GM21723 (cell line): ENCODE measurements at regions not wholly inside any gene's neighbourhood (a gene's known extent, or its start where the extent isn't known, plus 50 kb on each side); places are given as distances from the start of the nearest gene placed in this dataset.

Experiments used
- ATAC-seq: cut with Tn5 transposase; IDR thresholded peaks from one replicate; pipeline ENCODE4 v1.9.1; 2021; ENCODE audit warnings: mild to moderate bottlenecking, moderate library complexity; ENCODE audit not compliant: unreplicated experiment

DNA sequence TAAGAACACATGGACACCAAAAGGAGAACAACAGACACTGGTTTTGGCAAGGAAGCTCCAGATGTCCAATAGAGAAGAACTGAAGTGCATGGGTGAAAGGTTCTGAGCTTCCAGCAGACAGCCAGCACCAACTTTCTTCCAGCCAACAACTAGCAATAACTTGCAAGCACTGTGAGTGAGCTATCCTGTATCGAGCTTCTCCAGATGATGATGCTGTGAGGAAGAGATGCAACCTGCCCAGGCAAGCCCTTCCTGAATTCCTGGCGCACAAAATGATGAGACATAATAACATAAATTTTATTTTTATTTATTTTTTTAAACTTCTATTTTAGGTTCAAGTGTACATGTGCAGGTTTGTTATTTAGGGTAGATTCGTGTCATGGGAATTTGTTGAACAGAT lies 692.1 kb downstream of the DNAJB9 start:
- no peak for ATAC-seq

- ATAC-seq: no peak
These were observed 696.9 kb downstream of the DNAJB9 start for GRCh38 chr7:109266610-109267009.

GRCh38 chr7:109276348-109276747 lies 706.7 kb downstream of the DNAJB9 start:
- ATAC-seq: no peak

DNA sequence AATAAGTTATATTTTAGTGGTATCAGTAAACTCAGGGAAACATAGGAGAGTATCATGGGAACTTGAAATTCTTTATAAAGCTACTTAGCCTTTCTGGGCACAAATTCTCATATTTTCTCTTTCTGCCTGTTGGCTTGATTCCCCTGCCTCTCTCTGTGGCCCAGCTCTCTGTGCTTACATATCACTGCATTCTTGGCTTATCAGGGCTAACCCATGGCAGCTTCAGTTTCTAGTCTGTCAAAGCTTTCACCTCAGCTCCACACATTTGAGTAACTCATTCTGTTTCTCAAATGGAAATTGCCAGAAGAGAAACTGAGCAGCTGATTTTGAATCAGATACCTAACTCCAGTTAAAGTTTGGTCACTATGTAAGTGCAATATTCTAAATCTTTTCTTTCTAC lies 713.1 kb downstream of the DNAJB9 start:
- no peak for ATAC-seq

DNA sequence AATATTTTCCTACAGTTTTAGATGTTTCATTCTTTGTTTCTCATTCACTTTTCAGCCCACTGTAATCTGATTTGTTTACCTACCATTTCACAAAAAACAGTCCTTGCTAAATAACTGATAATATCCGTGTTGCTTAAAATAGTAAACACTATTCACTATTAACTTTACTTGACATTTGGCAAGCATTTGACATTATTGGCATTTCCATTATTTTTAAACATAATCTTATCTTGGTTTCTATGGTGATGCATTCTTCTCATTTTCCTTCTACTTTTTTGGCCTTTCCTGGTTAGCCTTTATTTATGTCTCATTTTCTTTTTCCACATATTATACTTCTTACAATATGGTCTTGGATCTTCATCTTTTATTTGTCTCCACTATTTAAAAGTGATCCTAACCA lies 715.3 kb downstream of the DNAJB9 start:
- no peak for ATAC-seq

DNA sequence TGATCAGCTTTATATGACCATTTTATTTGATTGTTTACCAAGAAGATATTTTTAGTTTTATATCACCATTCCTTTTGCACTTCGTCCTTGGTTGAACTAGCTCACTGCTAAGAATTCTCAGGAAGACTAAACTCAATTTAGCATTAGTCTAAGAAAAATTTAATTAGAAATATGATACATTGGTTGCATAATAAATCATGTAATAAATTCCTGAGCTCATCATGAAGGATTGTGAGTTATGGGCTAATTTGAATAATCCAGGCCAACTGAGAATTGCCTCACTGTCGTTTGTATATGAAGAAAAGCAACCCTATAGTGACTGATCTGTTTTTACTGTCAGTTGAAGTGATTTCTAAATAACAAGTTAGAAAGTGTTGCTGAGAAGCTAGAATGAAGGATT lies 725.5 kb downstream of the DNAJB9 start:
- ATAC-seq: no peak

DNA sequence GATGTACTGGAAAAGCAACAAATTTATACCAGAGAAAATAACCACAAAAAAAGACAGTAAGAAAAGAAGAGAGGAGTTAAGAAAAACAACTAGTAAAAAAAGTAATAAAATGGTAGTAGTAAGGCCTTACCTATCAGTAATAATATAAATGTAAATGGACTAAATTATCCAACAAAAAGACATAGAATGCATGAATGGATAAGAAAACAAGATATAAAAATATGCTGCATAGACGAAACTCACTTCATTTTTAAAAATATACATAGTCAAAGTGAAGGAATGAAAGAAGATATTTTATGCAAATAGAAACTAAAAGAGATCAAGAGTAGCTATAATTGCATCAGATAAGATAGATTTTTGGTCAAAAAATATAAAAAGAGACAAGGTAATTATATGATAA lies 739.1 kb downstream of the DNAJB9 start:
- ATAC-seq: no peak

- ATAC-seq: no peak
These were observed 740.1 kb downstream of the DNAJB9 start for GRCh38 chr7:109309790-109310189.

GRCh38 chr7:109318136-109318535 lies 748.5 kb downstream of the DNAJB9 start:
- no peak for ATAC-seq

GRCh38 chr7:109322833-109323232 lies 753.2 kb downstream of the DNAJB9 start:
- ATAC-seq: no peak

DNA sequence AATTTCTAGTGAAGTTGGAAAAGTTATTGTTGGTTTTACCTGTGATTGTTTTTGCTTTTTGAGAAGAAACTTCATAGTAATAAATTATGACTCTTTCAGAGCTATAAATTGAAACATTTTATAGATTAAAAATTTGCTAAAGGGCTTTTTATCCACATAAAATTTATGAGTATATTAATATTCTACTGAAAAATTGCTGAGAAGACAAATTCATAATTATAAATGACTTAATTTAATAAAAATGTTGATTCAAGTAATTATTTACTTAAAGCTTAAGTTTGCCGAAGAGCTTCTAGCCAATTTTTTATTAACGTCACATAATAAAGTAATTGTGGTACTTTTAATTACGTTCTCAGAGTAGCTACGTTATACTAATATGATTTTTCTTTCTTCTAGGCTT lies 761.7 kb downstream of the DNAJB9 start:
- ATAC-seq: no peak

DNA sequence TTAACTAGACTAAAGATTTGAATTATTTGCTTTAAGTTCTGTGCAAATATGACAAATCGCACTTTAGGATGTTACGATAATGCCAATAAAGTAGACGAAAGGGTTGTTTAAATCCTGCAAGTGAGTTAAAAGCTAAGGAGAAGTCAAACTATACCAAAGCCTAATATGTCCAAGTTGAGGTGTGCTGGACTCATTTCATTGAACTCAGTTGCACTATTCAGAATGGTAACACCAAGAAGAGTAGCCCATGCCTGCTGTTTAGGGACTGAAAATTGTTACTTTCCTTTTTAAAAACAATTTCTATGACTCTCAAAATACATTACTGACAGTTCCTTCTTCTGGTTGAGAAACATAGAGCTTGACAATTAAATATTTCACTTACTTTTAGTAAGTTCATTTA lies 766.3 kb downstream of the DNAJB9 start:
- ATAC-seq: no peak

DNA sequence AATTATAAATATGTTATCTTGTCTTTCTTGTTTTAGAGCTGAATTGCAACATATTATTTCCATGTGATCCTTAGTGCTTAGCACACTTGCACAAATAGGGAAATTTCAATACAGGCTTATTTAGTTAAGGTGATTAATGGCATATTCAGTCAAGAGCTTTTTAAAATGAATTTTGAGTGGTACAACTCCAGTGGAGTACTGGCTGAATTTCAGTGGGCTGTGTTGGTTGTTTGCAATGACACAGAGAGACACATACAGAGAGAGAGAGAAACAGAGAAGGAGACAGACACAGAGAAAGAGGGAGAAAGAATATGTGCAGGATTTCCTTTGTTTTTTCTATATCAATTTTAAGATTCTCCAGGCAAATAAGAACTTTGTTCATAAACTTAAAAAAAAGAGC lies 766.9 kb downstream of the DNAJB9 start:
- ATAC-seq: no peak

- no peak for ATAC-seq
These were observed 774.0 kb downstream of the DNAJB9 start for GRCh38 chr7:109343678-109344077.

- no peak for ATAC-seq
These were observed 781.8 kb downstream of the DNAJB9 start for GRCh38 chr7:109351493-109351892.

DNA sequence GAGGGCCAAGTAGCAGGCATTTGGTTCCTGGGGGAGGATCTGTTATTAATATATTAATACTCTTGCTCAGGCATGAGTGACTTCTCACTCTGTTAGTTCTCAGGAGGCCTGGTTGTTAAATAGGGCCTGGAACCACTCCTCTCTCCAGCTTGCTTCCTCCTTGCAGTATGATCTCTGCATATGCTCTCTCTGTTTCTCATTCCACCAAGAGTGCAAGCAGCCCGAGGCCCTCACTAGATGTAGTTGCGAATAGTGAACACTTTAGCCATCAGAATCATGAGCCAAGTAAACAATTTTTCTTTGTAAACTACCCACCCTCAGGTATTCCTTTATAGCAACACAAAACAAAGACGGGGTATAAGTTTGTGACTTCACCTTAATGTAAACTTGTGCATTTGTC lies 784.3 kb downstream of the DNAJB9 start:
- no peak for ATAC-seq

GRCh38 chr7:109354552-109354951 lies 784.9 kb downstream of the DNAJB9 start:
- ATAC-seq: no peak

DNA sequence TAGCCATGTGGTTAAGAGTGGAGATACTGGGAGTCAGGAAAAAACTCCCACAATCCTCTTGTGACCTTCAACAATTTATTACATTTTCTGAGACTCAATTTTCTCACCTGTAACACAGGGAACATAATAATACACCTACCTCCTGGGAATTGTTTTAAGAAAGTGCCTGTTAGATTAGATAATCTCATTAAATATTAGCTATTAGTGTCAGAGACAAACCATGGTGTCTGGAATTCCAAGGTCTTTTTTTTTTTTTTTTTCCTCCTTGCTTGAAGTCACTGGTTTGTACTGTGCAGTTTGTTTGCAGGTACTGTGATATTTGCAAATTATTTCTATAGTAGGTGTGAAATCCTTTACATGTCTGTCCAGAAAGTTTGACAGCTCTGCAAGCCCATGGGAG lies 806.1 kb downstream of the DNAJB9 start:
- ATAC-seq: no peak

GRCh38 chr7:109376576-109376975 lies 806.9 kb downstream of the DNAJB9 start:
- ATAC-seq: no peak

DNA sequence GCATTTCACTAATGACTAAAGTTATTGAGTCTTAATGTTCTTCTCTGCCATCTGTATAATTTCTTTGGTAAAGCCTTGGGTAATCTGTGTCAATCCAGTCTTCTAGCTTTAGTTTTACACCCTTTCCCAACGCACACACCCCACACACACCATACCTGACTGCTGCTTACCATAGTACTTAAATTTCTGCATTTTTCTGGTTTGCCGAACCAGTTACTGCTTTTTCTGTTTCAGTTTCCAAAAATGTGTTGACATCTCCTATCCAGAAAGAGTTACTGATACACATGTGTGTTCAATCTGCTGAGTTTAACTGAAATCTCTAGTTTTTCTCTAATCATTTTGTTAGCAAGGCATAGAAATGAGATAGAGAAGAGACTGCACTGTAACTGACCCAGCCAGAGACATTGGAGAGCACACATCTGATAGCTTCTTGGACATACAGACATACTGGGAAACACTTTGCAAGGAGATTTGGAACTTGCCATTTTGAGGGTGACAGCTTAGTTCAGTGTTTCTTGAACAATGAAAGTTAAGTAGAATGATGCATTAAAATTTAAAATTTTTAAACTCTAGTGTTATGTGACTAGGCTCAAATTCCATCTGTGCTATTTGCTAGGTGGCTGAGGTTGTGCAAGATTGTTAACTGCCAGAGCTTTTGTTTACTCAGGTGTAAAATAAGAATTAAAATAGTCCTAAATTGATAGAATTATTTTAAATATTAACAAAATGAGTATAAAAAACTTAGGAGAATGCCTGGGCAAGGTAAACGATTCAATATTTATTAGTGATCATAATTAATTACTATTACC lies 807.6 kb downstream of the DNAJB9 start:
- no peak for ATAC-seq

DNA sequence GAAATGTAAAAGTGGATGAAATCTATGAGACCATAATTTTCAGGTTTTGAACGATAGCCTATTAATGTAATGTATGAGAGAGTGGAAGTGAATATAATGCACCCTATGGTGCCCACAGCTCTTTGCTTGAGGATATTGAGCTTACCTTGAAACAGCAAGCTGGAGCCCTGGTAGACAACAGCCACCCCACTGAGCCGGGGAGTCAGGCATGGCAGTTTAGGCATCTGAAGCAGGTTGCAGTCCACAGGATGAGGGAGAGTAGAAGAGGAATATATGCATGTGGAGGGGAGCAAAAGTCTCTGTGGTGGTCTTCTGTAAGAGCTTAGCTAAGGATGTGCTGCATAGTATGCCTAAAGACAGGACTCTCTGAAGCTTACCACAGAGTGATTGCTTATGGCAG lies 817.3 kb downstream of the DNAJB9 start:
- ATAC-seq: no peak

DNA sequence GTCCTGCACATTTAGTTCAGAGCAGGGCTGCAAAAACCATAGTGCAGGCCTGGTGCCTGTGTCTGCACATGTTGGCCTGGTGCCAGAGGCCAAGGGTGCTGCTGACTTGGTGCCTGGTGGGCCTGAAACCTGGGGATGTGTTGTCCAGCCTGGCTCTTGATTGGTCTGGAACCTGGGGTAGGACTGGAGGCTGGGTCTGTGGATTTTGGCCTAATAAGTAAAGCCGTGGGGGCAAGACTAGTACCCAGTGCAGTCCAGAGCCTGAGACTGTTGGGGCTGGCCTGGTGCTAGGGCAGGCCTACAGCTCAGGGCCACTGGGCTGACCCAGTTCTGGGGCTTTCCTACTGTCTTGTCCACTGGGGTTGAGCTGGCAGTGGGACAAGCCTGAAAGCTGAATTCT lies 817.9 kb downstream of the DNAJB9 start:
- no peak for ATAC-seq

GRCh38 chr7:109391240-109391639 lies 821.6 kb downstream of the DNAJB9 start:
- ATAC-seq: no peak
